Endometrial microvascular endothelial cells (primary cell): ENCODE measurements at regions not wholly inside any gene's neighbourhood (a gene's known extent, or its start where the extent isn't known, plus 50 kb on each side); places are given as distances from the start of the nearest gene placed in this dataset.

ENCODE experiments used
- in situ Hi-C: cut with HindIII; loops from 2 replicates; pipeline ENCODE4 v1.10.0; 2017; ENCODE audit warnings: low sequenced_read_pairs, low pct_unique_long_range_greater_than_20kb; ENCODE audit errors: inconsistent ontology term

DNA sequence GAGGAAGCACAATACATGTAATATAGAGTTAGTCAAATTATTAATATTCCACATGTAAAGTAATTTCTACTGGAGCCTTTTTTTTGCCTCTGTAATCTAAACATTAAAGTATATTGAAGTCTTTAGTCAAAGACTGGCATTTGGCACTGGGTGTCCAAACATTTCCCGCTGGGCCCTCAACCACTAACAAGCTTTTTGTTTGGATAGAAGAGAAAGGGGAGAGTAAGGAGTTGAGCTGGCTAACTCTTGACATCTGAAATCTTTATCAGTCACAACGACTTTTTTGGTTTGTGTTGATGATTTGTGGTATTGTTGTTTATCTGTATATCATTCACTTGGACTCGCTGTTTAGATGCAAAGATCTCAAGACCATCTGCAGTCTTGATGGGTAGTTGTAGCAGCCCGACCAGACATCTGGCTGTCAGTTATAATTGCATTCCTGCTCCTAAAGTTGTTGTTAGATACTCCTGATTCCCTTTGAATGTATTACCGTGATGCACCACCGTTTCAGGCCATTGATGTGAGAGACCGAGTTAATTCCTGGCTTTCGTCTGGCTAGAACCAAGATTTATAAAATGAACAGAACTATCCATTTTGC lies 379.6 kb downstream of the MTX2 start:
- in situ Hi-C loops, result loop anchor here (25.0 kb wide), 1 partner anchor 489 kb away; no protein-coding TSS in a partner anchor

DNA sequence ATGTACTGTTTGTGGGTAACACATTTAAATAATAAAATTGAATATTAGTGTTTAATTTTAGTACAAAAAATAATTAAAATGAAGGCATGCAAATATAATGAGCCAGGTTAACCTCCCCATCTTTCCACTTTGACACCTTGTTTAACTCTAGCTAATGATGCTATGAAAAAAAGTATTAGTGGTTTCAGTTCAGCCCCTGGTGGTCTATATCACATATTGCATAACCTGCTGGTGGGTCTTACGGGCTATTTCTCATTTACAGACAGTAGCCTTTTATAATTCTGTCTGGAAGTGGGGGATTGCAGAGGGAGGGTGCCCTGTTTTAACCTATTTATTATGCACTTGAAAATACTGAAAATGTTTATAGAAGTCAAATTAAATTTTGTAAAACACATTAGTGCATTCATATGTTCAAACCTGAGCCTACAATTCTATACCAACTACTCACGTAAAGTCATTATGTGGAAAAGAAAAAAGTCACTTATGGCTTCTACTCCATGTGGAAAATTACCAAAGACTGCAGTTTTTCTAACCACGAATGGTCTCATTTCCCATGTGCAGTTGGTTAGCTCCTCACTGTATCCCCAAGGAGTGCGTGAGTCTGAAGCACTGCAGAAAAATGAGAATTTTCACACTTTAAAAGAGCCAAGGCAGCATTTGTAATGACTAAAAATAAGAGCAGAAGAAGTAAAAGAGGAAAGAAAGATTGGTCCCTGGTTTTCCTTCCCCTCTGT lies 381.0 kb downstream of the MTX2 start:
- in situ Hi-C loops, result no loop called here

- in situ Hi-C loops, result no loop called here
Observed at GRCh38 chr2:176650838-176651555, 381.8 kb downstream of the MTX2 start.

GRCh38 chr2:176652300-176653182 lies 383.3 kb downstream of the MTX2 start:
- in situ Hi-C loops, result no loop called here

GRCh38 chr2:176653479-176654443 lies 384.5 kb downstream of the MTX2 start:
- in situ Hi-C loops, result no loop called here

DNA sequence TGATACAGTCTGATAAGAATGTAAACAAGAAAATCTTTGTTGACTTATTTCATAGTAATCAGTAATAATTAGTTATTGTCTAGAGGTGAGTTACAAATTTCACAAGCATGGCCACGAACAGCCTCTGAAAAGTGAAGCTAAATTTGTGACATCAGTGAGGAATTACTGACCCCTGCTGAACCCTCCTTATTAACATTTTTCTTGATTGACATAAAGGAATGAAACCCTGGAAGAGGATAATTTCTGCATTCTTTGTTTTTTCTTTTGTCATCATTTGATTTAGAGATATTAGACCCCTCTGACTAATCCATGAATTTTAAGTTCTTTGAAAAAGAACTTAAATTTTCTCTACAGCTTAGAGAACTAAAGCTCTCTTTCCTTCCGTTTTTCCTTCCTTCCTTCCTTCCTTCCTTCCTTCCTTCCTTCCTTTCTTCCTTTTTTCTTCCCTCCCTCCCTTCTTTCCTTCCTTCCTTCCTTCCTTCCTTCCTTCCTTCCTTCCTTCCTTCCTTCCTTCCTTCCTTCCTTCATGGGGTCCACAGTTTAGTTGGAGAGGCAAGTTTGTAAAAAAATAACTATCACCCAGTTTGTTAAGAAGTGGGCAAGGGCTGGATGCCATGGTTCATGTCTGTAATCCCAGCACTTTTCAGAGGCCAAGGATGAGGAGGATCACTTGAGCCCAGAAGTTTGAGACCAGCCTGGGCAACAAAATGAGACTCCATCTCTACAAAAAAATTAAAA lies 387.0 kb downstream of the MTX2 start:
- in situ Hi-C loops, result no loop called here

DNA sequence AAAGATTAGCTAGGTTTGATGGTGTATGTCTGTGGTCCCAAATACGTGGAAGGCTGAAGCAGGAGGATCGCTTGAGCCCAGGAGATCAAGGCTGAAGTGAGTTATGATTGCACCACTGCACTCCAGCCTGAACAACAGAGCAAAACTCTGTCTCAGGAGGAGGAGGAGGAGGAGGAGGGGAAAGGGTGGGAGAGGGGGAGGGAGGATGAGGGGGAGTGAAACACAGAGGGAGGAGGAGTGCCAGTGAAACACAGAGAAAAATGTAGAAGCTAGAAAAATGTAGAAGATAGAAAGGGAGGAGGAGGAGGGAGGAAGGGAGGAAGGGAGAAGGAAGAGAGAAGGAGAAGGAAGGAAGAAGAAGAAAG lies 387.5 kb downstream of the MTX2 start:
- in situ Hi-C loops, result no loop called here

- in situ Hi-C loops, result no loop called here
Observed at GRCh38 chr2:176657393-176657792, 388.2 kb downstream of the MTX2 start.

GRCh38 chr2:176658708-176659107 lies 389.5 kb downstream of the MTX2 start:
- in situ Hi-C loops, result no loop called here

DNA sequence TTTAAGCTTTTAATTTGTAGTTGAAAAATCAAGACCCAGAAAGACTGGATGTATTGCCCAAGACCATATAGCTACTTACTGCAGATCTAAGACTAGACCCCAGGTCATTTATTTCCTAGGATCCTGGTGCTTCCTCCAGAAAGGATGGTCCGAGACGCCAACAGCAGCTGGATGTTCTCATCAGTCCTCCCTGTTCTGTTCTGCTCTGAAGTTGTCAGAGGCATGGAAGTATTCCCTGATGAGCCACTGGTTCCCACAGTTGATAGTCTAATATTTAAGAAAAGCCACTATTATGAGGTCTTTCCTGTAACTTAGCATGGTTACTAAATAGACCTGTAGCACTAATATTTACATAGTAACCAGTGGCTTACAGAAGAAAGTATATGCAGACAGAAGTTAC lies 393.5 kb downstream of the MTX2 start:
- in situ Hi-C loops, result no loop called here

GRCh38 chr2:176664478-176664877 lies 395.2 kb downstream of the MTX2 start:
- in situ Hi-C loops, result no loop called here

GRCh38 chr2:176665086-176665485 lies 395.8 kb downstream of the MTX2 start:
- in situ Hi-C loops, result no loop called here

GRCh38 chr2:176668912-176669311 lies 399.7 kb downstream of the MTX2 start:
- in situ Hi-C loops, result no loop called here

DNA sequence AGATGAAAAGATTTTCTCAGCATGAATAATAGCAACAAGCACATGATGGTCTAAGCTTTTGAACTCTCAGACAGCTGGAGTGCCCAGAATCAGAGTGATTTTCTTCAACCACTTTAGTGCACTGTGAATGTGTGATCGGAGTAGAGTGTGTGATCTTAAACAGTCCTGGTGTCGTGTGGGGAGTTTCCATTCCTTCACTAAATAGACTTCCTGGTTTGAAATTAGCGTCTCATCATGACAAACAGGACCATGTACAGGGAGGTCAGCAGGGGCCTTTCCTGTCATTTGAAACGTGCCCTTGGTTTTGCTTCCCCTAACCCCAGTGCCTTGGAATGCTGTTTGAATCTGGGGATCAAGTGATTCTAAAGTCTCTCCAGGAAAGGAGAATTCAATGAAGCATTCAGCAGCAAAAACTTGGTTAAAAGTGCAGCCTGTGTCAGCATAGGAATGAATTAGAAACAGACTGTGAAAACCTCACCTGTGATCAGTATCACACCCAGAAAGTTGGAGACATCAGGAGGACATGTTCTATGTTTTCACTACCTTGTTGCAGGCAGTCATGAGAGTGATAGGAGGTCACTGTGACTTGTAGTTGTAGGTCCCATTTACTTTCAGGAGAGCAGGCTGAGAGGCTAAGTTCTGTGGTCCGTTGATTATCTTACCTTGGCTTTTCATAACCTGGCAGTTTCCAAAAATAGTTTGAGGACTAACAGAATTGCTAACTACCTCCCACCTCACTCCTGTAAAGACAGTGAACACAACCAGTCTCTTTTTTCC lies 400.3 kb downstream of the MTX2 start:
- in situ Hi-C loops, result no loop called here

DNA sequence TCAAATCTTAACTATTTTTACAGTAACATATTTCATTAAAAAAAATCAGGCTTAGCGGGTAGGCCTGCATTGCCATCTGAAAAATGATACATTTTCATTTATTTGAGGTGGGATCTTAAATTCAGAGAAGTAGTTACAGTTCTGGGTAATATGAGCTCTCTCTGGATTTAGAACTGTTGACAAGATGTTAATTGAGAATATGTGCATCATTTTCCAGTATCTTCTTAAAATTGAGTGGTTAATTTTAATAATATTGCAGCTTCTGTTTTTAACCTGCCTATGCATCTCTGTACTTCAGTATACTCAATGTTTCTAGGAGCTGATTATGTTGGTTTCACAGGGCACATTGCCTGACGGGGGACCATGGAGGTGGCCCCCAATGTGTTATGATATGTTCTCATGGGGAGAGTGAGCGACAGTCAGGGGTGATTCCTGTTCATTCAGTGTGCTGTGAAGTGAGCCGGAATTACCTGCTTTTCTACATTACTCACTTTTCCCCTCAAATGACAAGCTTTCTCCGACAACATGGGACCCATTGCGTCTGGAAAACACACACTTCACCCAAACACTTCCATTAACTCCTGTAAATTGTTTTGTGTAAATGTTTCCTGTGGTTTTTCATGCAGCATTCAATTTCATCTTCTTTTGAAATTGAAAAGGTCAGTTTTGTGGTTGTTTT lies 406.2 kb downstream of the MTX2 start:
- in situ Hi-C loops, result no loop called here

GRCh38 chr2:176677746-176678265 lies 408.6 kb downstream of the MTX2 start:
- in situ Hi-C loops, result no loop called here
